NCI-H2081 treated with DMSO at 0.1 percent for 48 hours (cell line): ENCODE measurements at regions not wholly inside any gene's neighbourhood (a gene's known extent, or its start where the extent isn't known, plus 50 kb on each side); places are given as distances from the start of the nearest gene placed in this dataset.
A peak's percentile ranks its signal among the peaks of the same experiment; 100 is the strongest.

Experiments
- DNase-seq: peaks from one replicate; lab custom pipeline; 2025; lab: John Stamatoyannopoulos, UW

DNA sequence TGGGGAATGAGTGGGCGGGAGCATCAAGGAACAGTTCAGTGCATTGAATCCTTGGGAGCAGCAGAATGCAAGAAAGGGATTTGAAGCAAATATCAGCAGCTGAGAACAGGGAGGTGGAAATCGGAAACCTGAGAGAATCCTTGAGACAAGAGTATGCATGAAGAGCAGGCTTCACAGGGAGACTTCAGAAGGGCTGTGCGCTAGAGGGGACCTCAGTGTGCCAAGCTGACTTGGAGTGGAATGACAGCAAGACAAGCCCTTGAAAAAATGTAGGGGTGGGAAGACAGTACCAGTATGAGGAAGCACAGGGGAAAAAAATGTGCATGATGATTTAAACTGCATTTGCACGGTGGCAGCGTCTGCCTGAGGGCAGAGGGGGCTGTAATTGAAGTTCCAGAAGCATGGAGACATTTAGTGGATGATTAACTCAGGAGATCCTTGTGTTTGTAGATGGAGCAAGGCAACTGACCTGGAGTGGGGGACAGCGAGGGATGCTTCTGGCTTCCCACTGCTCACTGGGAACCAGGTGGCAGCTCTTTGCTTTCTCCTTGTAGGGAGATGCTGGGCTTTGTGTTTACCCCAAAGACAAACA, 204.9 kb upstream of the PLET1 start:
- no peak for DNase-seq

DNA sequence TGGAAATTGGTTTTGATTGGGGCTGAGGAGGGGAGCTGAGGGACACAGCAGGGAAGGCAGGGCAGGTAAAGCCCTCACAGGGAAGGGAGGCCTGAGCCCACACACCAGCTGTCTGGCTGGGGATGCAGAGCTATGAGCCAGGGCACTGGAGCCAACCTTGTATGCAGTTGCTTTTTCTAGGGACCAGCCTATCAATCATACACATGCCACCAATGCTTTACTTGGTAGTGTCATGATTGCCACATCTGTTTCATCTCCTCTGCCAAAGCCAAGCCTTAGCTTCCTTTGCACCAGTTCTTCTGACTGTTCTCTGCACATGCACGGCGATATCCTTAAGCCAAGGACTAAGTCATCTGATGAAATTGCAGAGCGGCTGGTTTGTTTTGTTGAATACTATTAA, 207.1 kb upstream of the PLET1 start:
- no peak for DNase-seq

DNA sequence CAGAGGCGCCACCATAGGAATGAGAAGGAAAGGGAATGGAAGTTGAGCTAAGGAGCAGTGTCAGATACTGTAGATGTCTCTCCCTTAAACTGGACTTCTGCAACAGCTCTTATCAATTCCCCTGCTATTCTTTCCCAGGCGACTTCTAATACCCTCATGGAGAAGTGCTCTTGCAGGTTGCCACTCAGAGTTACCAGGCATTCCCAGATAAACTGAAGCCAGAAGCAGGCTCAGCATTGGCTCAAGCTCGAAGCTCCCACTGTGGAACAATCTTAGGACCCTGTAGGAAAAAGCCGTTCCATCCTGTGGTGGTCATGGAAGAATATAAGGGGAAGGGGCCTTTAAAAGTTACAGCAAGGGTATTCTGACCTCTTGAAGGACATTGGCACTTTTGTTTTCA, 208.7 kb upstream of the PLET1 start:
- DNase-seq: no peak

DNA sequence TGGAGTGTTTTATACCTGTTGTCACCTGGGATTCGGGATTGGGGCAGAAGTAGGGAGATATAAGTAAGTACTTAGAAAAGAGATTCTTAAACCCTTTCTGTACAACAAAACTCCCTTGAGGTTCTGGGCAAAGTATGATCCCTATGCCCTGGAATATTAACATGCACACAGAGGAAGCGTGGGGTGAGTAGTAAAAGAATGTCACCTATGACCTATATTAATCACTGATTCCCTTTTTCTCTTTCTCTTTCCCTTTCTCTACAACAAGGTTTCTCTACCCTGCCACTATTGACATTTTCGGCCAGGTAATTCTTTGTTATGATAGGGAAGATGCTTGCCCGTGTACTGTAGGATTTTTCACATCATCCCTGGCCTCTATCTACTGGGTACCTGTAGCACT, 209.7 kb upstream of the PLET1 start:
- DNase-seq: no peak

DNA sequence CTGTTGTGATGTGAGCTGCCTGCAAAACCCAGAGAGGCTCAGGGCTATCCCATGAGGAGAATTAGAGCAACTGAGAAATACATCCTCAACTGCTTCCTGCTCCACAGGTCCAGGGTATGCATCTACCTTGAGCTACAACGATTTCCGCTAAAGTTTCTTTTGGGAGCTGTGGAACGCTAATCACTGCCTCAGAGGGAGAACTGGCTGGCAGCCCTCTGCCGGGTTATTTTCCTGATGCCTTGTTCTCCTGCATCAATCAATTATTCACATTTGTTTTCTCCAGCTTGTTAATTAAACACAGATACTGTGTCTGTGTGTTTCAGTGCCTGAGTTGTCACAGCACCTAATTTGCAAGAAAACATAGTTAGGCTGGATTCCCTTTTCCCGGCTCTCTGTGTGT, 211.1 kb upstream of the PLET1 start:
- DNase-seq: no peak

DNA sequence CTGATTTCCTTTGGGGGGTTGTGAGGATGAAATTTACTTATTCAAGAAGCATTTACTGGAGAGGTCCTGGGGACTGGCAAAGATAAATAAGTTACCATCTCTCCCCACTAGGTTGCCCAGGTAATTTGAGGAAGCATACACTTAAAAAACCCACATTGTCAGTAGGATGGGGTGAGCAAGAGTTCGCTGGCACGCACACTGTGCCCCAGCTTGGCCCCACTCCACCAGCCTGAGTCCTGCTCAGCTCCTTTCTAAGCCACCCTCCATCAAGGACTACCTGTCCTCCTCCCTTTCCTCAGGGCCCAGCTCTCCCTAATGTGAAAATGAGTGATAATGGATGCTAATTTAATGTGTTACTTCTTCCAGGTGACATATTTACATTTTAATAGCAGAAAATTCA, 216.5 kb upstream of the PLET1 start:
- DNase-seq: no peak

DNA sequence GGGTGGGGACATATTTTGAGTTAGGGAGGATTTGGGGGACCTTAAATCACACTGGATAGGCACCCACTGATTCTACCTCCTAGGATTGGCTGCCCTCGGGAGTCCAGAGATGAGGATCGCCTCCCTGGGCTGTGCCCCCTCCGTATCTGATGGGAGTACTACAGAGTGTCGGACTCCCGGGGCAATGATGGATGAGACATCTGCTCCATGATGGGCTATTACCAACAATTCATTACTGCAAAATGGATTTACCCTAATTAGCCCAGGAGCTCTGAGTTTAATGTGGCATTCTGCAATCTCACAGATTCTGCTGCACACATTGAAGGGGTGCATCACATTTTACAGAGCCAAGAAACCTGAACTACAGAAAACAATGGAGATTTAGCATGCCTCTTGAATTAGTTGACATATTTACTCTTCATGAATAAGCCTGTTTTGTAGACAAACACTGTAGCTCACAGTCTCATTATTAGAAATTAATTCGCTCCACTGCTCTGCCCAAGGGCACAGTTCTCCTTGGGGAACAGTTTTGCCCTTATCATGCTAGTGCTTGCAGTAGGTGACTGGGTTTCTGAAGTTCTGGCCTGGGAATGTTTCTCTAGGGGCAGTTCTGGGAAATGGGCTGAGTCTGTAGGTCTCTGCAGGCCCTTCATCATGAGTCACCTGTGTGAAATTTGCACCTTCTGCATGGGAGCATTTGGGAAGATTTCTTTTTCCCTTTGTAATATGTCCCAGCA, 217.1 kb upstream of the PLET1 start:
- DNase-seq: peak; percentile 31

GRCh38 chr11:112478806-112479205, 218.1 kb upstream of the PLET1 start:
- DNase-seq: no peak

- DNase-seq: no peak
Measured at GRCh38 chr11:112481431-112481830, 220.8 kb upstream of the PLET1 start.

GRCh38 chr11:112481893-112482292, 221.2 kb upstream of the PLET1 start:
- DNase-seq: no peak

- DNase-seq: no peak
Measured at GRCh38 chr11:112485280-112485679, 224.6 kb upstream of the PLET1 start.

- DNase-seq: no peak
Measured at GRCh38 chr11:112497826-112498225, 237.2 kb upstream of the PLET1 start.

- no peak for DNase-seq
Measured at GRCh38 chr11:112498701-112499100, 238.0 kb upstream of the PLET1 start.

- peak; percentile 70 for DNase-seq
Measured at GRCh38 chr11:112499153-112499880, 238.7 kb upstream of the PLET1 start.

GRCh38 chr11:112499881-112500204, 239.2 kb upstream of the PLET1 start:
- no peak for DNase-seq

- DNase-seq: no peak
Measured at GRCh38 chr11:112503410-112503809, 242.8 kb upstream of the PLET1 start.

GRCh38 chr11:112504056-112504455, 243.4 kb upstream of the PLET1 start:
- no peak for DNase-seq

DNA sequence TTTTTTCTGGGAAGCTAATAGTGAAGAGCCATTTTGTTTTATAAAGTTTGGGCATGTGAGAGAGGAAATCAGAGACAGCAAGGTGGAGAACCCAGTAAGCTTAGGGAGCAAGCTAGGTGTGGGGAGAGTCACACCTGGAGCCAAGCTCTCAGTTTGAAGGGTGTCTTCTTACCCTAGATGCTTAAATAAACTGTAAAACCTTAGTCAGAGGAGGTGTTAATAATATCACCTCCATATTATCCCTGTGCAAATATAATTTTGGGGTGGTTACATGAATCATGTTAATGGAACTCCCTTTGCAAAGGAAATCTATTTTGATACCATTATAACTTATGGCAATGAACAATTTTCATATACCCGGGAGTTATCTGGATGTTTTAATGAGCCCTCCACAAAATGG, 246.2 kb upstream of the PLET1 start:
- no peak for DNase-seq

DNA sequence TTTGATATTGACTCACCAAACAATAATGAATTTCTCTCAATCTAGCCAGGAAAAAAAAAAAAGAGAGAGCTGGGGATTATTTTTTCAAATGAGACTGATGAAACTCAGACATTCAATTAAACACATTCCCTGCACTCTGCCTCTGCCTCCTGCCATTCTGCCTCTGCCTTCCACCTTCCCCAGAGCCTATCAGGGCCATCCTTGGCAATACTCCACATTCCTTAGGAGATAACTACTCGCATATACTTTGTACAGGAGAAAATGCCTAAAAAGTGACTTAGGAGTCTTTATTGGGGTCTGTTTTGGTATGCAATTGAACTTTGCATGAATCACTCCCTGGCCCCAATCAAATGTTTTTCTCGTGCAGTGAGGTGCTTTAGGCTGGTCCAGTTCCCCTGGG, 246.6 kb upstream of the PLET1 start:
- DNase-seq: no peak

DNA sequence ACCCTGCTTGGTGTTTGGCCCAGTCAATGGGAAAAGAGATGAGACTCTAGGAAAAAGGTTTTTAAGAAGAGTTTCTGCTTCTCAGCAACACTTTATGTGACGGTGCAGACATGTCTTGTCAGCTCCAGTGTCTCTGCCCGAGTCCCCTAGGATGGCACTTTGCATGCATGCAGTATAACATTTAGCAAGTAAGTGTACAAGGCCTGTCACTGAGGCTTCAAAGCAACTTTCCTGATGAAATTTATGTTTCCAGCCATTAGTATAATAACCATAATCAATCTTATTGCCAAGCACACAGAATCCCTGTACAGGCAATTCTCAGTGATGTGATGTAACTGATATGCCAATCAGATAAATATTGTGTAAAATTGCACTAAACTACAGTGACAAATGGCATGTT, 248.1 kb upstream of the PLET1 start:
- no peak for DNase-seq

- DNase-seq: no peak
Measured at GRCh38 chr11:112509300-112509699, 248.6 kb upstream of the PLET1 start.

DNA sequence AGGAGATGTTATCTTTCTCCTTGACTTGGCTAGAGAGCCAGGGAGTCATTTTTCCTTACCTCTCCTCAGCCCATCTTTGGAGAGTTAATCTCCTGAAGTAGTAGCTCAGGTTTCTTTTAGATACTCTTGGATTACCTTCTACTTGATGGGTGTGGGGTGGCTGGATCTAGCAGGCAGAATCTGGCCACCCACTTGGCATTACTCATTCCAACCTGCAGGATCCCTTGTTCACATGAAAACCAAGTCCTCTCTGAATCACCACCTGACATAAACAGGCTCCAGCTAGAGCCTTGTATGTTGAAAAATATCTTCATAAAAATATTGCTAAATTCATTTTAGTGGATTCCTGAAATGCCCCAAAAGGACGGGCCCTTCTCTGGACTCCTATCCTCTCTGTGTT, 250.6 kb upstream of the PLET1 start:
- DNase-seq: no peak

DNA sequence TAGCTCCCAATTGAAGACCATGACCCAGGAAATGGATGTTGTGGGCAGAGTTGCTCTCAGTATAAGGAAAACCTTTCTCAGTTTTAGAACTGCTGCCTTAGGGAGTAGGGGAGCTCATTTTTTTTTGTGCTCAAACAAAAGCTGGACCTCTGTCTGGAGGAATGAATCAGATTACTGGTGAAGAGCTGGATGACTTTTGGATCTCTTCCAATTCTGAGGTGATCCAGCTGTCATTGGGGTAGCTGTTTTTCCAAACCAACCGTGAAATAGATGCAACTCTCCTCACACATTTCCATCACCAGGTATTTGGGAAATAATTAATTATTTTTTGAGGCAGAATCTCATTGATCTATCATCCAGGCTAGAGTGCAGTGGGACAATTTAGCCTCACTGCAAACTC, 251.3 kb upstream of the PLET1 start:
- no peak for DNase-seq

DNA sequence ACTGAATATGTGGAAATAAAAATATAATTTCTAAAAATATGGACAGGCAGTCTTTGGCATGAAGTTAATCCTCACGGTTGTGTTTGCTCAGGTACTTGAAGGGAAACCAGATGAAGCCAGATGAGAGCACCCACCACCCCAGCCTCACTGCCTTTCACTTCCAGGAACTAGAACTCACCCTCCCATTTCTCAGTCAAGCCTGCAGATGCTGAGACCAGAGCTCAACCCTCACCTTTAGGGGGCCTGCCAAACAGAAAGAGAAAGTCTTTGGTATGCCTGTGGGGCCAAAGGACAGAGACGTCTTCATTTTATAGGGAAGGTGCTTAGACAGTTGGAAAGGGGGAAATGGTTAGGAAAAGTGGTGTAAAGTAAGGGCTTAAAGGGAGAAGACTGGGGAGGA, 252.8 kb upstream of the PLET1 start:
- no peak for DNase-seq
